ENCODE measurements at regions not wholly inside any gene's neighbourhood (a gene's known extent, or its start where the extent isn't known, plus 50 kb on each side); places are given as distances from the start of the nearest gene placed in this dataset.

- Histone ChIP-seq H3K4me3 (ENCODE audit: low read depth, low read length) (no peak overlapping the region), H3K27ac (ENCODE audit: low read depth, low read length) (no peak overlapping the region), H3K9me3 (ENCODE audit: control insufficient read depth, insufficient read depth, low read length) (peaks cover 7% of the 10 kb centered on the region; the same call in 1 of the 2 replicates), H3K27me3 (ENCODE audit: control insufficient read depth, insufficient read depth, low read length) (no peaks in the 10 kb centered on the region)
- DNase-seq (ENCODE audit: low read depth, low spot score), result no peak
- POLR2A ChIA-PET, result no interaction called here
- no peak for TF ChIP-seq CTCF (IDR thresholded peaks at IDR 0.05; ENCODE audit: low read depth, low read length)
- CTCF ChIA-PET, result no interaction called here
Observed at GRCh38 chr9:91073811-91074771, 272.5 kb downstream of the SYK start.

GRCh38 chr9:91074866-91075265 is 273.2 kb downstream of the SYK start:
- POLR2A ChIA-PET, result interaction anchor here (0.5 kb wide), 1 partner anchor 25 kb away, joined by 6 read pairs; no protein-coding TSS in a partner anchor
- CTCF ChIA-PET, result no interaction called here
- no peak overlapping the region for H3K4me3 ChIP-seq (ENCODE audit: low read depth, low read length)

GRCh38 chr9:91075279-91075678 is 273.7 kb downstream of the SYK start:
- Histone ChIP-seq H3K27ac (ENCODE audit: low read depth, low read length) (no peak overlapping the region), H3K4me3 (ENCODE audit: low read depth, low read length) (no peak overlapping the region), H3K27me3 (ENCODE audit: control insufficient read depth, insufficient read depth, low read length) (no peaks in the 10 kb centered on the region), H3K9me3 (ENCODE audit: control insufficient read depth, insufficient read depth, low read length) (peaks cover 2% of the 10 kb centered on the region; the same call in 1 of the 2 replicates)
- TF ChIP-seq CTCF (IDR thresholded peaks at IDR 0.05; ENCODE audit: low read depth, low read length), result no peak
- CTCF ChIA-PET, result no interaction called here
- DNase-seq (ENCODE audit: low read depth, low spot score), result no peak
- POLR2A ChIA-PET, result interaction anchor here (0.5 kb wide), 1 partner anchor 25 kb away, joined by 6 read pairs; no protein-coding TSS in a partner anchor

More at GRCh38 chr9:91074866-91075265, 273.2 kb downstream of the SYK start:
- Histone ChIP-seq H3K27me3 (ENCODE audit: control insufficient read depth, insufficient read depth, low read length) (no peaks in the 10 kb centered on the region), H3K9me3 (ENCODE audit: control insufficient read depth, insufficient read depth, low read length) (peaks cover 2% of the 10 kb centered on the region; the same call in 1 of the 2 replicates), H3K27ac (ENCODE audit: low read depth, low read length) (no peak overlapping the region)
- no peak for DNase-seq (ENCODE audit: low read depth, low spot score)
- no peak for TF ChIP-seq CTCF (IDR thresholded peaks at IDR 0.05; ENCODE audit: low read depth, low read length)

- POLR2A ChIA-PET, result no interaction called here
- TF ChIP-seq CTCF (IDR thresholded peaks at IDR 0.05; ENCODE audit: low read depth, low read length), result no peak
- Histone ChIP-seq H3K9me3 (ENCODE audit: control insufficient read depth, insufficient read depth, low read length) (peaks cover 2% of the 10 kb centered on the region; the same call in 1 of the 2 replicates), H3K27me3 (ENCODE audit: control insufficient read depth, insufficient read depth, low read length) (no peaks in the 10 kb centered on the region), H3K4me3 (ENCODE audit: low read depth, low read length) (no peak overlapping the region), H3K27ac (ENCODE audit: low read depth, low read length) (no peak overlapping the region)
- CTCF ChIA-PET, result no interaction called here
- no peak for DNase-seq (ENCODE audit: low read depth, low spot score)
Observed at GRCh38 chr9:91077624-91078368, 276.2 kb downstream of the SYK start.

- TF ChIP-seq CTCF (IDR thresholded peaks at IDR 0.05; ENCODE audit: low read depth, low read length), result no peak
- no peak overlapping the region for H3K27ac ChIP-seq (ENCODE audit: low read depth, low read length)
- ChIA-PET POLR2A (no interaction called here), CTCF (no interaction called here)
- no peak for DNase-seq (ENCODE audit: low read depth, low spot score)
- H3K27me3 ChIP-seq (ENCODE audit: control insufficient read depth, insufficient read depth, low read length), result no peaks in the 10 kb centered on the region
- H3K4me3 ChIP-seq (ENCODE audit: low read depth, low read length), result no peak overlapping the region
- H3K9me3 ChIP-seq (ENCODE audit: control insufficient read depth, insufficient read depth, low read length), result peaks cover 2% of the 10 kb centered on the region; the same call in 1 of the 2 replicates
Observed at GRCh38 chr9:91078369-91078695, 276.7 kb downstream of the SYK start.

Data from AG04450 (cell line).